Muscle of arm (tissue), 1 donor: ENCODE measurements at regions not wholly inside any gene's neighbourhood (a gene's known extent, or its start where the extent isn't known, plus 50 kb on each side); places are given as distances from the start of the nearest gene placed in this dataset.

ENCODE experiments used
- DNase-seq: peaks from one replicate; pipeline ENCODE4 v3.0.0-alpha.2; 2013

DNA sequence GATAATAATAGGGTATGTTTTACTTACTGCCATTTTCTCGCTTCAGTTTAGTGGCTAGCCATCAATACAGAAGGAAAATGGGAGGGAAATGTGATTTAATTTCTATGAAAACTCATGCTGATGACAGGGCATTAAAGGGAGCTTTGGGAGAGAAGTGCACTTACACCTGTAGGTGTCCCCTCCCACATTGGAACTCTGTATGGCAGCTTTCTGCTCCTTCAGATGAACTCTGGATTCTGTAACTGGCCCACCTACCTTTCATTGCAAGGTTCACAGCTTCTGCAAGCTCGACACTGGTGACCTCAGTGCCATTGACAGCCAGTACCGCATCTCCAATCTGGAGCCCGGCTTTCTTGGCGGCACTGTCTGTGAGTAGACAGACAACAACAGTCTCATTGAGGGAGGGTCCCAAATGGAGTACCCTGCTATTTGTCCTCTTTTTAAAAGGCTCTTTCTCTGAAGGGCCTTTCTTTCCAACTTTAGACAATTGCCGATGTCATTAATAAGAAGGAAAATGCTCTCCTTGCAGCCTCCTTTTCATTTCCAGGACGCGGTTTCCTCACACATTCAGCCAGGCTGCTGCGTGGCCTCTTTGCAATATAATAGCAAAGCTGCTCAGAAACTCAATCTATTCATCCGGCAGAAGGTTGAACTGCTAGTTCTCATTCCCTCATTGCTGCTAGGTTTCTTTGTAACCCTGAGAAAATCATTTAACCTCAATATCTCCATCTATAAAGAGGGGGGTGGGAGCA lies 63.6 kb downstream of the NUDT12 start:
- no peak for DNase-seq

DNA sequence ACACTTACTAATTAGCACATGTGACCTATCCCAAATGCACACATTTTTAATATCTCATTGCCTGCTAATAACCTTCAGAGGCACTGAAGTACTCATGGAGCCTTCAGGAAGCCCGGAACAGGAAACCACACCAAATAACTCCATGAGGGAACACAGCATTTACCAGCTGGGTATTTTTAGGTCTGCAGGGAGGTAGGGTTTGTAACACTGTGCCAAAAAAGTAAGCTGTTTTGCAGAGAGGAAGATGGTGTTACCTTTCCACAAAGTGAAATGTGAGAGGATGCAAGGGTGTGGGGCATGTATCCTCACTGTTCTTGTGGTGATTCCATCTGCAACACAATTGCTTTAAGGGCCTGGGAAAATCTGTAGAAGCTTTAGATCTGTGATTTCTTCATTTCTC lies 64.4 kb downstream of the NUDT12 start:
- DNase-seq = no peak

DNA sequence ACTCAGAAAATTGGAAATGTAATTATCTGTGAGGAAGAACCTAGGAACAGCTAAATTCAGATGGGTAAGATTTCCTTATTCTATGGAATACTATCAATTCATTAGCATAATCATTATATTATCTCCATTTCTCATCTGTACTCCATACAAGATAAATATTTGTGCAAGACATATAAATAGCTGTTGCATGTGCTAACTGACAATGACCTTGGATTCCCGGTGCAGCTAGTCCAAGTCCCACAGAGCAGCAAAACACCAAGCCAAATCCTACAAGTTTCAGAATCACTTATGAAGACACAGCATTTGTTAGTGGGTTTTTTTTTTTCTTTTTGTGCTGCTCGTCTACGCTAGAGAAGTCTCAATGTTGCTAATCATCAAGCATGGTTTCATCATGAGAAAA lies 64.8 kb downstream of the NUDT12 start:
- no peak for DNase-seq

DNA sequence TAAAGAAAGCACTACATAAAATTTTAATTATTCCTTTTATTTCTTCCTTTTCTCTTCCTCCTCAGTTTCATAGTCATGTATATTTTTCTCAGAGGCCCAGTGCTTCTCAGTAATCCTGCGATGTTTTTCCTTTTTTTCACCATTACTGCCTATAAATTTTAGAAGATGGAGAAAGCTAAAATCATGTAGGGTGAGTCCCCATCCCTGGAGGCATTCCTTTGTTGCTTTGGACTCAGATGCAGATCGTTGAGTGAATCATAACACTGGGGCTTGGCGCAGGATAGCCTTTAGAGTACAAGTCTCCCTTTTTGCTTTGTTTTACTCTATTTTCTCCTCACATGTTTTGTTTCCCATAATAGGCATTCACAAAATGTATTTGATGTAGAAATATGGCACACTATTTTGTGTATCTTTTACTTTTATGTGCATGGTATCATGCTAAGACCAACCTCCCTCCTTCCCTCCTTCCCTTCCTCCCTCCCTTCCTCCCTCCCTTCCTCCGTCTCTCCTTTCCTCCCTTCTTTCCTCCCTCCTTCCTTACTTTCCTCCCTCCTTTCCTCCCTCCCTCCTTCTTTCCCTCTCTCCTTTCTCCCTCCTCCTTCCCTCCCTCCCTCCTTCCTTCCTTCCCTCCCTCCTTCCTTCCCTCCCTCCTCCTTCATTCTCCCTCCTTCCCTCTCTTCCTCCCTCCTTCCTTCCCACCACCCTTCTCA lies 72.4 kb downstream of the NUDT12 start:
- no peak for DNase-seq

DNA sequence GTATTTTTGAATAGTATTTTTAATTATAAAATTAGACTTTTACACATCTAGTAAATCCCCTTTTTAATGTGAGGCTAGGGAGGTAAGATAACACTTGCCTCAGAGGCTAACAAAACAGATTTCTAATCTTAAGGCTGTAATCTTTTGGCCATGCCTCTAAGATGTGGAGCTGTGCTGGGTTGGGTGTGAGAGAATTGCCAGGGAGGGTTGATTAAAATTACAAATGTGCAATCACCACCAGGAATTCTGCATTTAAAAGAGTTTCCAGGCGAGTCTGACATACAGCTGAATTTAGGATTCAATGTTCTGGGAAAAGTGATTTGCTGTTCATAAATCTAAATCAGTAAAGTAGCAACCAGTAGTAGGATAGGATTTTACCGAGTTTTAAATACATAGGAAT lies 73.3 kb downstream of the NUDT12 start:
- DNase-seq = no peak

DNA sequence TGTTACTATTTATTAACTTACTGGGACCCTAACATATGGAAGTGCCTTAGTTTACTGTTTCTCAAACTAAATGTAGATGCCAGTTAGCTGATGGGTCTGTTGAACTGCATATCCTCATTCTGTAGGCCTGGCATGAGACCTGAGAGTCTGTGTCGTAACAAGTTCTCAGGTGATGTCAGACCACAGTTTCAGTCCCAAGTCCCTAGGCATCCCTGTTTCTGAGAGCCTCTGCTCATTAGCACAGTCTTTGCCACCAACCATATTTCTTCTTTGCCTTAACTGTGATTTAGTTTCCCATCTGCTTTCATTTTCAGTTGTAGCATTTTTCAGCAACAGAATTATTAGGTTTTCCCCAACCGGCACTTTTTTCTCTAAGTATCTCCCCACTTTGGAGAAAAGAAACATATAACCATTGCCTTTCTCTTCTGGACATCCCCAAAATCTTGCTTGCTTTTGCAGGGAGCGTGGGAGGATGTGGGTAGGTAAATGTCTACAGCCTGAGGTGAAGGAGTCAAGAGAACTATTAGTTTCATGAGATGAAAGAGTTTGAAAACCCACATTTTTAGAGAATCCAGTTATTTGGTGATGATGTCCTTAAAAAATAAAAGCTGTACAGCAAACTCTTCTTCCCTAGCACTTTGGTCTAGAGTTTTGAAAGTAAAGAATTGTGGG lies 74.6 kb downstream of the NUDT12 start:
- no peak for DNase-seq

DNA sequence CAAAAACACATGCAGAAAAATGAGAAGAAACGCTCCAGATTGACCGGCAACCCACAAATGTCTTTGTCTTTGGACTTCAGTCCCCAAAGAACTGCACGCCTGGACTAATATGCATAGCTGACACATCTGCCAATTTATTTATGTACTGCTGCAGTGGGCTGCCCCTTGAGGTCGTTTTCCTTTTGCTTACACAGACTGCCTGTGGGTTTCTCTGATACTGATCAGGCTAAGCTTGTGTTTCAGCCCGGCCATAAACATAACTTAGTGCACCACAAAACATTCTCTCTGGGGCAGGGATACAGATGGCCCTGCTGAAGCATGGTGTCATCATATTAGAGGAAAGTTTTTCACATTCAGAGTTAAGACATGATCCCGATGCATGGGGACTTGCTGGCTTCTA lies 75.4 kb downstream of the NUDT12 start:
- no peak for DNase-seq

DNA sequence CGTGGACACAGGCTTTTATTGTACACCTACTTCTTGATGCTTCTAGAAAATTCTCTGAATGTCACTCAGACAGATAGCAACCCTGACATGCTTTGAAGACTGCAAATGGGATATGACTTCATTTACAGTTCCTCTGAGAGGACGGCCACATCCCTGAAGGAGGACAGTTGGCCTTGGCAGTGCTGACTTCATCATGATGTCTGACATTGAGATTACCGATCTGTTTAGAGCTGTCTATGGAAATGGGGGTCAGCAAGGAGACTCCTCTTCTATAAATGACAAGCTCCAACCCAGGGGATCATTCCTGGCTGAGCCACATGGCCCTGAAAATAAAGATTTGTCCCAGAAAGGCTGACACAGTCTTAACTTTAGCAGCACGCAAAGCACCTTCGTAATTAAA lies 75.8 kb downstream of the NUDT12 start:
- no peak for DNase-seq

DNA sequence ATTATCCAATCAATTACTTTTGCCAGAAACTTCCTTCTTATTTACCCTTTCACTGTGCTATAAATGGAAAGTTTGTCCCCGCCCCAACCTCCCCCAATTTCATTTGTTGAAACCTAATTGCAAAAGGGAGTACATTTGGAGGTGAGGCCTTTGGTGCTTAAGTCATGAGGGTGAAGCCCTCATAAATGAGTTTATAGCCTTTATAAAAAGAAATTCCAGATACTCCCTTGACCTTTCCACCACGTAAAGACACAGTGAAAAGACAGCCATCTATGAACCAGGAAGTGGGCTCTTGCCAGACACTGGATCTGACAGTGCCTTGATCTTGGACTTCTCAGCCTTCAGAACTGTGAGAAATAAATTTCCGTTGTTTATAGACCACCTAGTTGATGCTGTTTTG lies 82.3 kb downstream of the NUDT12 start:
- DNase-seq = no peak

DNA sequence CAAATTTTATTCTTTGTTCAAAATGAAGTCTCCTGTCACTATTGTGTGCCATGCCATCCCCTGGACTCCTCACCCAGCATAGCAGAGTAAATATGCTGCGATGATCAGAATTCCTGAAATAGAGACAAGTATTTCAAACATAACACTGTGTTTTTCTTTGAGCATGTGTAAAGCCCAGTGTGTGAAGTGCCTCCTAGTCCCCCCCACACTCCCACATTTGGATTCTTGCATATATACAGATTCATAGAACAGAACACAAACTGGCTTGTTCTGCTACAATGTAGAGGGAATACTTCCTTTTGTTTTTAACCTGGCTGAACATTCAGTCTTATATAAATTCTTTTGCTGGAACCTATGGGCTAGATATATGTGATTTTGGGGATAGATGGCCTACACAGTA lies 84.9 kb downstream of the NUDT12 start:
- DNase-seq = no peak

DNA sequence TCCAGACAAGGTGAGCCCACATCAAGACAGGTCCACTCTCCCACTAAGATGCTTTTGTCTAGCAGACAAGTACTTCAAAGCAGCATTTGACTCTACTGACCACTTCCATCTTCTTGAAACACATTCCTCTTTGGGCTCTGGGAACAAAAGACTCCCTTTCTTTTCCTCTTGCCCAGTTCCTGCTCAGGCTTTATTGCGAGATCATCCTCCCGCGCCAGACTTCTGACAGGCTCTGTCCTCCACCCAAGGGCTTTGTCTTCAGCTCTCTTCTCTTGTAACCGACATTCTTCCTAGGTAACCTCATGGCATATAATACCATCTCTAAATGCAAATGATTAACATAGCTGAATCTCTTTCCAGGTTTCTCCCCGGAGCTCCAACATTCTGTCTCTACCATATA lies 85.8 kb downstream of the NUDT12 start:
- no peak for DNase-seq

DNA sequence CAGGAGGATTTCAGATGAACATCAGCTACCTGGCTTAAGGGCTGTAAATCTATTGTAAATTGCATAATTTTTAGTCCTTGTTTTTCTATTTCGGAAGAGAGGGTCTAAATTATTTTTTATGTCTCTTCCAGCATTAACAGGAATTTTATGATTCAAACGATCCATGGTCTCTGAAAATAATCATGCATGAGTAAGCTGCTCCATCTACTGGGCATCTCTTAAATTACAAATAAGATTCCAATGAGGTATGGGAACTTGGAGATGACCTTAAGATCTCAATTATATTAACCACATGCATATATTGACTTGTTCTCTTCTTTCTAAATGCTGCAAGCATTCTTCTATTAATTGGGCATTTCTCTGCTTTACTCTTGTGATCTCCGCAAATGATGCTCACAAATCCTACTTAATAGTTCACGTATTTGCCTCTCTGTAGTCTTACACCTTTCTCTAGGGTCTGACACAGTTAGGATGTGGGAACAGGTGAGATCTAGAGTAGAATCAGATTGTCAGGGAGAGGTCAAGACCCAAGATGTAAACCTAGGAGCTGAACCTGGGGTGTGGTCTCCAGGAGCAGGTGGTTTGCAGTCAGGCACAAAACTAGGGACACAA lies 86.9 kb downstream of the NUDT12 start:
- DNase-seq = peak; percentile 61

DNA sequence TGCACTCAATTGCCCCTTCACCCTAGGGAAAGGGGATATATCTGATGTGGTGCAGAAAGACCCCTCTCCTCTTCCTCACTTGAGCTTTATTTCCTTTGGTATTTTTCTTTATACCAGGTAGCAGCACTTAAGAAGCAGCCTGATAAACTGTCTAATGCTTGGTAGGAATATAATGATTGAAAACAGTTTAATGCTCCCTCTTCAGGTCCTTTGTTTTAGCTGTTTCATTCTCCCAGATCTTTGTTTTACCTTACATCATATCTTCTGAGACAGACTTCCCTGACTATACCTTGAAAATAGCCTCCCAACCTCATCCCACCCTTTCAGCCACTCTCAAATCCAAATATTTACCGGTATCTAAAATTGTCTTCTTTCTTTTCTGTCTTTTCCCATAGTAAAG lies 87.9 kb downstream of the NUDT12 start:
- DNase-seq = no peak

DNA sequence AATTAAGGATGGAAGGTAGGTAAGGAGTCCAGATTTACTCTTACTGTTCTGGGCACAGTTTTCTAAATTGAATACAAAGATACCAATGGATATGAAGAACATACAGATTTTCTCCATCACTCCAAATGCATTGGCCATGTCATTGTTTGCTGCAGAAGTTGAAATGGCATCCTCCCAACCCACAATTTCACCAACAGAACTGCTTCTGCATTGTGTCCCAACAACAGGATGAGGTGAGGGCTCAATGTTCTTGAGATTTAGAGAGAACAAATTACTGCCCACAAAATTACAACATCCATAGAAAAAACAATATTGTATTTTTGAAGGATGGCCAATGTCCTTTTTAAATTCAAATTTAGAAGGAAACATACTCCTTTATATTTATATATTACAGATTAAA lies 88.9 kb downstream of the NUDT12 start:
- DNase-seq = no peak

DNA sequence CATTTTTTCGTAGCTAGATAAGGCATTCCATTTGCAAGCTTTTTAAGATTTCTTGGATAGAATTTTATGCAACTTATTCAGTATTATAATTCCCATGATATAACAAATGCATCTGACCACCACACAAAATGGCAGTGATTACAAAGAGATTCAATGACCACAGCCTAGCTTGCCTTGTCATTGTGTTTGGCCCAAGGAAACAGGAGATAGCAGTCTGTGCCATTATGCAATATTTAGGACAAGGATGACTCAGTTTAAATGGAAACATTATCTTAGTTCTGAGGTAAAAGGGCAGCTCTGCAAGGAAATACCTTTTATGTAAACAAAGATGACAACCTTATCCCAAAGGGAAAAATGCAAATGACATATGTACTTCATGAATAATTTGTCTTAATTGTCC lies 89.8 kb downstream of the NUDT12 start:
- DNase-seq = no peak

DNA sequence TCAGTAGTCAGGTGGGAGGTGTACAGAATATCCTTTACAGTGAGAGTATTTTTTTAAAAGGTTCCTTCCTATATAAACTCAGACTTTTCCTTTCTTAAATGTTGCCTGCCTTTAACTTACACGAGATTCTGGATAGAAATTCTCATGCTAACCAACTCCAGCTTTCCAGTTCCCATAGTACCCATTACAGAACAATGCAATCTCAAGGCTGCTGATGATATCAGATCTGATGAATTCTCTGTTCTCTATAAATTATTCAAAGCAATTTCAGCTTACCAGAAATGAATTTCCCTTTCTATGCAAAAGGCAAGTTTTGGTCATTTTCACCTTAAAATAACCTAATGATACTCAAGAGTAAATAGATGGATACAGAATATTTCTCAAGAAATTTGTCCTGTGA lies 90.3 kb downstream of the NUDT12 start:
- no peak for DNase-seq

DNA sequence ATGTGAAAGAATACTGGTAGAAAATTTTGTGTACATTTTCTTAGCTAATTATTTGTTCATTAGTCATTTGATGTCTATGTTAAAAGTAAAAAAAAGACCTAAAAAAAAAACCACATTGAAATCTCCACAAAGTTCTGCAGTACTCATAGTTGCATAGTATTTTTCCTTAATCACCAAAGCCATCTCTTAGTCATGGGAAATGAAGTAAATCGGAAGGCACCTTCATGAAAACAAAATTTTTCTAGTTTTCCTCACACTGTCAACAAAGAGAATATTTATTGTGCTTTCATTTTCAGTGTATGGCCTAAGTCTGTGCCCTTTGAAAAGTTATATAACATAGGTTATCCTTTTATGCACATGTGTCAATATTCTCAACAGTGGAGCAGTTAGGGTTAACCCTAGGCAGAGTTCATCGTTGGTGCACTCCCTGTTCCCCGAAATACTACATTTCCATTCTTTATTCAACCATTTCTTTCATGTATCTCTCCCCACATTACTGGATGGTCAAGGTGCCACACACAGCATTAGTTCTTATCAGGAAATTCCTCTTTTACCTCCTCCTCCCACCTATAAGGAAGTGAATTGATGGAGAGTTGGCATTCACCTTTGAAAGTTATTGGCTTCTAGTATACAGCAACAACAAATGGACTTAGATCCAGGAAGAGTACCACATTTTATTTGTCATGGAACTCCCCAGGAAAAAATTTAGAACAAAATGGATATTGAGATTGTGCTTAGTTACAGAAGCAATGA lies 93.1 kb downstream of the NUDT12 start:
- DNase-seq = no peak

DNA sequence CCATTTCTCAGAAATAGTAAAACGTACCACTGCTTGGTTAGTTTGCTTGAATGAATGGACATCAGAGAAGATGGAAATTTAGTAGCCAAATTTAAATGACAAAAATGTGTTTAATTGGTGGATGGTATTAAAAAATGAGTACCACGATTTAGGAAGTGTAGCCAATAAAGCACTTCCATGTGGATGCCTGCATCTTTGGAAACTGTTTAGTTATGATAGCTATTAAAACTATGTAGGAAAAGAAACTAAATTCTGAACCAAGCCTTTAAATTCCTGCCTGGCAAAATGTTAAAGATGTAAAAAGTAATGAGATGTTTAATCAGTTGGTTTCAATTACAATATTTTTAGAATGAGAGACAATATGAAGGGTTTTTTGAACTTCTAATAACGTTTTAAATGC lies 94.8 kb downstream of the NUDT12 start:
- DNase-seq = no peak

DNA sequence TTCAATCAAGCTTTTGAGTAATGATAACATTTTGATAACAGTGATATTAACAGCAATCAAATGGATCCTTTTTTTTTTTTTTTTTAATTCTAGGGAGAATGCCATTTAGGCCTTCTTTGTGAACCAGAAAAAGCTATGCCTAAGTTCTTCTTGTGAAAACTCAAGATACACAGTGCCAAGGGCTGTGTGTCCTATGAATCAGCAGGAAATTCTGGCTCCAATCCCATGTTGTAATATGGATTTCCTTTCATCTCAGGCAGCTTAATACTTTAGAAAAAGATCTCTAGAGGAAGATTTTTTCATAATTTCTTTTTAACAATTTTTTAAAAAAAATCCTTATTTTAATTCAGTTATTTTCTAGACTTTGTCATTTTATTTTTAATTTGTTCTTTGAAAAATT lies 96.1 kb downstream of the NUDT12 start:
- DNase-seq = no peak

DNA sequence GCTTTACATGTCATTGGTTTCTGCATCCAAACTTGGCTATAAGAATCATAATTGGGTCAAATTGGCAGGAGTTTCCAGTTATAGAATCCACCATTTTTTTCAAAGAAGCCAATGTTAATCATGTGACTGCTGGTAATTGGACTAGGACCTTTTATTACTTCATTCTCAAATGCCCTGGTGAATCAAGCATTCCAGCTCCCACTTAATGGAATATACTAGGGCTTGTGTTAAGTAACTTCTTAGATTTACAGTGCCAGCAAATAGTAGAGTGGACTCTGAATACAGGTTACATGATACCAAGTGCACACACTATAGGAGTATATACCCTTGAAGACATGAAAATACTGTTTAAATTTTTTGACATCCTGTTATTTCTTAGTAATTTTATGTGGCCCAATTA lies 96.7 kb downstream of the NUDT12 start:
- no peak for DNase-seq

DNA sequence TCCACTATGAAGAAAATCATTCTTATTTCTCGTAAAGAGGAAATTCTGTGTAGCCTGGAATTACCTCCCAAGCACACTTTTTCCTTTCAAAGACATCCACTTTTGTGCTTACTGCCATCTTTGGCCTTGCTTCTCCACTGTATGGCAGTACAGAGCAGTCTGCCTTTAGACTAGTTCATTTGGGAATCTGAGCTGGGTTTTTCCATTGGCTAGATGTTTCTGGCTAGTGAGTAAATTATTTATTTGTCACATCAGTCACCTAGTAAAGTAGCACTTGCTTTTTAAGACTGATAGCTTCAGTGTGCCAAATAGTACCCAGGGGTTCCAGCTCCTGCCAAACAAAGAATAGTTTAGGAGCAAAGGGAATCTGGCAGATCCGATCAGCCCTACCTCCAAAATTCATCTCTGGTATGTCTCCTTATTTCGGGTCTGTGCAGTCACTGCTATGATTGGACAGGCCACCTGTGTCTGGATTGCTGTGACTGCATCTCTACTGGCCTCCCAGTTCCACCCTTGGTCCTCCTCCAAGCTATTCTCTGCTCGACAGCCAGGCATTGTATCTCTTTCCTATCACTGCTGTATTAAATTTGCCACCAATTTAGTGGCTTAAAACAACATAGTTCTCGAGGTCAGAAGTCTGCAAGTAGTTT lies 97.6 kb downstream of the NUDT12 start:
- peak; percentile 20 for DNase-seq

DNA sequence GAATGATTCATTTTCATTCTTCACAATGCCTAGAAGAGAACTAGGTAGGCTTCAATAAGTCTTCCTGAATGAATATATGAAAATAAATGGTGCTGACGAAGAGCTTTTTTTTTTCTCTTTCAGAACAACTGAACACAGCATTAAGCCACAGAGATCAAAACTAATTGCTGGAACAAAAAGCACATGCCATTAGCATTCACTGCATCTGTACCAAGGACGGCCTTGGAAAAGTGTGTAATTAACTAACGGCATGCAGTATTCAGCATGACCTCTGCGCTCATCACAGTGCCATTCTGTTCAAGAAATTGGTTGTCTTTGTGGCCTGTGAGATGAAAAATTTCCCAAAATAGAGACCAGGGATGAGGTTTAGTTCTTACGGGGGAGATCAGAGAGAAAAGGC lies 99.3 kb downstream of the NUDT12 start:
- no peak for DNase-seq
